ENCODE measurements at regions not wholly inside any gene's neighbourhood (a gene's known extent, or its start where the extent isn't known, plus 50 kb on each side); places are given as distances from the start of the nearest gene placed in this dataset.

DNA sequence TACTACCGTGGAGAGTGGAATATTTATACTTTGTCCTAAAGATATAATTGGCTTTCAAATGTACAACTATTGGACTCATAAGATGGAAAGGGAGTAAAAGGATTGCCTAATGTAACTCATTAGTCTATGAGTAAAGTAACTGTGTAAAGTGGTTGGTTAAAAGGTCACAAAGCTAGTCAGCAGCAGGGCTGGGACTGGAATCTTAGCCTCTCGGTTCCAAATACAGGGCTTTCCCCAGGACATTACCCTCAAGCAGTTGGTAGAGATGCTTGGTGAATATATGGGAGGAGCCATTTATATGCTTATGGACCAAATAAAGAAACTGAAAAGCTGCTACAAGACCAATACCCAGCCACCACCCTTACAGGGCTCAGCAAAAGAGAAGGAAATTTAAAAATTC is 283.7 kb downstream of the HLX start:
- WGBS (ENCODE audit: low lambda C conversion rate), result 0% methylated on average over 2 of the region's 2 CpGs
- Histone ChIP-seq H3K4me3 (replicated peaks in 1 of 3; ENCODE audit: insufficient read depth in 1 of 3, low read depth in 2 of 3, low read length in 3 of 3) (no peak overlapping the region), H3K79me2 (ENCODE audit: insufficient read depth, low read length) (no peaks in the 10 kb centered on the region), H2AFZ (ENCODE audit: low read length) (no peak overlapping the region), H3K9me3 (ENCODE audit: low read length) (no peaks in the 10 kb centered on the region), H3K4me2 (ENCODE audit: low read depth, low read length) (no peak overlapping the region), H3K27ac (ENCODE audit: extremely low read length, insufficient read depth, low read length) (no peak overlapping the region), H3K36me3 (replicated peaks in 1 of 2; ENCODE audit: control insufficient read depth in 1 of 2, insufficient read depth in 2 of 2, low read length in 2 of 2) (no peaks in the 10 kb centered on the region), H3K9ac (ENCODE audit: insufficient read depth, low read depth, low read length) (no peak overlapping the region), H3K4me1 (ENCODE audit: insufficient read depth, low read length) (no peaks in the 10 kb centered on the region), H4K20me1 (ENCODE audit: insufficient read depth, low read length) (no peaks in the 10 kb centered on the region), H3K27me3 (ENCODE audit: control insufficient read depth in 1 of 2, insufficient read depth in 2 of 2, low read length in 2 of 2) (no peaks in the 10 kb centered on the region)
- in situ Hi-C loops (cut with HindIII; ENCODE audit: extremely low pct_ligation_motif_present, low pct_unique_long_range_greater_than_20kb) (no loop called here), intact Hi-C loops (cut with micrococcal nuclease; ENCODE audit: unreplicated experiment) (no loop called here)
- CTCF ChIA-PET (ENCODE audit: low intra/inter-chr PET ratio, low total read pairs), result no interaction called here
- FAIRE-seq (no peak), DNase-seq (ENCODE audit: low spot score) (no peak), ATAC-seq (no peak)
- no TSS peak for BruUV-seq (replicated peaks)
- TF ChIP-seq ZNF282 (IDR thresholded peaks at IDR 0.05; ENCODE audit: partially characterized antibody), result no peak
- no peak for TF ChIP-seq IRX3 (CRISPR knock-in tag; IDR thresholded peaks at IDR 0.05; ENCODE audit: borderline replicate concordance, low read depth)
- POLR2A ChIA-PET, result no interaction called here

DNA sequence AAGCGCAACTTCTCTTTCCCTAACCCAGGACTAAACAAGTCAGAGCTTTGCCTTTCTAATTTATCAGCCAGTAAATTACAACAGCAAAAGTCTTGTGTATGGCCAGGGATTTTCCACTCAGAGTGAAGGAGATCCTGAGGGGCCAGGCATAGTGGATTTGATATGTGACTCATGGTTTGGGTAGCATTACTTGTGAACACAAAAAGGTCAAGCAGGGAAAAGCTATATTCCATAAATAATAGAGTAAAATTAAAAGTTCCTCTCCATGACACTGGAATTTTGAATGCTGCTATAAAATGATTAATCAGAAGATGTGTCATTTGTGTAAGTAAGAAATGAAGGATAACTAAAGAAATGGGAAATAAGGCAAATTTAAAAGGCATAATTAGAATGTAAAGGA is 284.8 kb downstream of the HLX start:
- FAIRE-seq, result no peak

More for the DNA sequence above, 284.8 kb downstream of the HLX start:
- in situ Hi-C loops (cut with HindIII; ENCODE audit: extremely low pct_ligation_motif_present, low pct_unique_long_range_greater_than_20kb), result no loop called here
- Histone ChIP-seq H3K9ac (ENCODE audit: insufficient read depth, low read depth, low read length) (no peak overlapping the region), H3K27me3 (ENCODE audit: control insufficient read depth in 1 of 2, insufficient read depth in 2 of 2, low read length in 2 of 2) (no peaks in the 10 kb centered on the region), H2AFZ (ENCODE audit: low read length) (no peak overlapping the region), H3K4me2 (ENCODE audit: low read depth, low read length) (no peak overlapping the region), H3K4me1 (ENCODE audit: insufficient read depth, low read length) (no peaks in the 10 kb centered on the region), H4K20me1 (ENCODE audit: insufficient read depth, low read length) (no peaks in the 10 kb centered on the region), H3K79me2 (ENCODE audit: insufficient read depth, low read length) (no peaks in the 10 kb centered on the region), H3K9me3 (ENCODE audit: low read length) (no peaks in the 10 kb centered on the region), H3K36me3 (replicated peaks in 1 of 2; ENCODE audit: control insufficient read depth in 1 of 2, insufficient read depth in 2 of 2, low read length in 2 of 2) (no peaks in the 10 kb centered on the region), H3K27ac (ENCODE audit: extremely low read length, insufficient read depth, low read length) (no peak overlapping the region), H3K4me3 (replicated peaks in 1 of 3; ENCODE audit: insufficient read depth in 1 of 3, low read depth in 2 of 3, low read length in 3 of 3) (no peak overlapping the region)
- no peak for TF ChIP-seq ZNF709 (CRISPR knock-in tag; IDR thresholded peaks at IDR 0.05)
- no peak for ATAC-seq
- CTCF ChIA-PET (ENCODE audit: low intra/inter-chr PET ratio, low total read pairs), result no interaction called here
- POLR2A ChIA-PET, result no interaction called here
- DNase-seq (ENCODE audit: low spot score), result no peak
- intact Hi-C loops (cut with micrococcal nuclease; ENCODE audit: unreplicated experiment), result no loop called here
- WGBS (ENCODE audit: low lambda C conversion rate), result 40% methylated on average over 1 of the region's 1 CpG
- no TSS peak for BruUV-seq (replicated peaks)

Data from HepG2 (cell line).